ENCODE measurements at regions not wholly inside any gene's neighbourhood (a gene's known extent, or its start where the extent isn't known, plus 50 kb on each side); places are given as distances from the start of the nearest gene placed in this dataset.

DNA sequence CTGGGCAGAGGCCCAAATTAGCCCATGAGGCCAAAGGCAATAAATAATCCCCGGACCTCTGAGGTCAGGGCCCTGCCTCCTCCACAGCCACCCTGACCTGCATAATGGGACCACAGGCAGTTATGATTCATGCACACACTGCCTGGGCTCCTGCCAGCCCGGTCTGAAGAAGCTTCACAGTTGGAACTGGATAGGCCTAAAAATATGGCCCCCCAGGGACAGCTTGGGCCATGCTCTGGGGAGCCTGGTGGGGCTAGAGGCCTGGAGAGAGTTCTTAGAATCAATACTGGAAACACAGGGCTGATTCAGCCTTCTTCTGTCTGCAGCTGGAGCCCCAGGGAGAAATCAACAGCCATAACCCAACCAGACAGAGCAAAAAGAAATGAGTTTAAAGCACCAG lies 112.8 kb upstream of the CADM1 start:
- TF ChIP-seq, protein P1, sequence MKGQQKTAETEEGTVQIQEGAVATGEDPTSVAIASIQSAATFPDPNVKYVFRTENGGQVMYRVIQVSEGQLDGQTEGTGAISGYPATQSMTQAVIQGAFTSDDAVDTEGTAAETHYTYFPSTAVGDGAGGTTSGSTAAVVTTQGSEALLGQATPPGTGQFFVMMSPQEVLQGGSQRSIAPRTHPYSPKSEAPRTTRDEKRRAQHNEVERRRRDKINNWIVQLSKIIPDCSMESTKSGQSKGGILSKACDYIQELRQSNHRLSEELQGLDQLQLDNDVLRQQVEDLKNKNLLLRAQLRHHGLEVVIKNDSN (IDR thresholded peaks at IDR 0.05; ENCODE audit: borderline replicate concordance, low read depth): no peak
- TF ChIP-seq, protein P2, sequence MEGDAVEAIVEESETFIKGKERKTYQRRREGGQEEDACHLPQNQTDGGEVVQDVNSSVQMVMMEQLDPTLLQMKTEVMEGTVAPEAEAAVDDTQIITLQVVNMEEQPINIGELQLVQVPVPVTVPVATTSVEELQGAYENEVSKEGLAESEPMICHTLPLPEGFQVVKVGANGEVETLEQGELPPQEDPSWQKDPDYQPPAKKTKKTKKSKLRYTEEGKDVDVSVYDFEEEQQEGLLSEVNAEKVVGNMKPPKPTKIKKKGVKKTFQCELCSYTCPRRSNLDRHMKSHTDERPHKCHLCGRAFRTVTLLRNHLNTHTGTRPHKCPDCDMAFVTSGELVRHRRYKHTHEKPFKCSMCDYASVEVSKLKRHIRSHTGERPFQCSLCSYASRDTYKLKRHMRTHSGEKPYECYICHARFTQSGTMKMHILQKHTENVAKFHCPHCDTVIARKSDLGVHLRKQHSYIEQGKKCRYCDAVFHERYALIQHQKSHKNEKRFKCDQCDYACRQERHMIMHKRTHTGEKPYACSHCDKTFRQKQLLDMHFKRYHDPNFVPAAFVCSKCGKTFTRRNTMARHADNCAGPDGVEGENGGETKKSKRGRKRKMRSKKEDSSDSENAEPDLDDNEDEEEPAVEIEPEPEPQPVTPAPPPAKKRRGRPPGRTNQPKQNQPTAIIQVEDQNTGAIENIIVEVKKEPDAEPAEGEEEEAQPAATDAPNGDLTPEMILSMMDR (IDR thresholded peaks at IDR 0.05): no peak
- TF ChIP-seq SMC3 (IDR thresholded peaks at IDR 0.05; ENCODE audit: low read depth, low read length) (no peak), FOXJ3 (CRISPR knock-in tag; IDR thresholded peaks at IDR 0.05) (no peak), FOSL2 (IDR thresholded peaks at IDR 0.05; ENCODE audit: borderline replicate concordance, low read depth) (peak; percentile 38; the same call in 1 of the 2 replicates), RFX5 (IDR thresholded peaks at IDR 0.05; ENCODE audit: low read length) (no peak)
- TF ChIP-seq, protein P3, sequence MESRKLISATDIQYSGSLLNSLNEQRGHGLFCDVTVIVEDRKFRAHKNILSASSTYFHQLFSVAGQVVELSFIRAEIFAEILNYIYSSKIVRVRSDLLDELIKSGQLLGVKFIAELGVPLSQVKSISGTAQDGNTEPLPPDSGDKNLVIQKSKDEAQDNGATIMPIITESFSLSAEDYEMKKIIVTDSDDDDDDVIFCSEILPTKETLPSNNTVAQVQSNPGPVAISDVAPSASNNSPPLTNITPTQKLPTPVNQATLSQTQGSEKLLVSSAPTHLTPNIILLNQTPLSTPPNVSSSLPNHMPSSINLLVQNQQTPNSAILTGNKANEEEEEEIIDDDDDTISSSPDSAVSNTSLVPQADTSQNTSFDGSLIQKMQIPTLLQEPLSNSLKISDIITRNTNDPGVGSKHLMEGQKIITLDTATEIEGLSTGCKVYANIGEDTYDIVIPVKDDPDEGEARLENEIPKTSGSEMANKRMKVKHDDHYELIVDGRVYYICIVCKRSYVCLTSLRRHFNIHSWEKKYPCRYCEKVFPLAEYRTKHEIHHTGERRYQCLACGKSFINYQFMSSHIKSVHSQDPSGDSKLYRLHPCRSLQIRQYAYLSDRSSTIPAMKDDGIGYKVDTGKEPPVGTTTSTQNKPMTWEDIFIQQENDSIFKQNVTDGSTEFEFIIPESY (IDR thresholded peaks at IDR 0.05; ENCODE audit: borderline replicate concordance, low read depth): 0 out of 2 replicates have a peak, but pooled peaks have one; percentile 18

Measured in SK-N-SH (cell line).